ENCODE measurements at regions not wholly inside any gene's neighbourhood (a gene's known extent, or its start where the extent isn't known, plus 50 kb on each side); places are given as distances from the start of the nearest gene placed in this dataset.

DNA sequence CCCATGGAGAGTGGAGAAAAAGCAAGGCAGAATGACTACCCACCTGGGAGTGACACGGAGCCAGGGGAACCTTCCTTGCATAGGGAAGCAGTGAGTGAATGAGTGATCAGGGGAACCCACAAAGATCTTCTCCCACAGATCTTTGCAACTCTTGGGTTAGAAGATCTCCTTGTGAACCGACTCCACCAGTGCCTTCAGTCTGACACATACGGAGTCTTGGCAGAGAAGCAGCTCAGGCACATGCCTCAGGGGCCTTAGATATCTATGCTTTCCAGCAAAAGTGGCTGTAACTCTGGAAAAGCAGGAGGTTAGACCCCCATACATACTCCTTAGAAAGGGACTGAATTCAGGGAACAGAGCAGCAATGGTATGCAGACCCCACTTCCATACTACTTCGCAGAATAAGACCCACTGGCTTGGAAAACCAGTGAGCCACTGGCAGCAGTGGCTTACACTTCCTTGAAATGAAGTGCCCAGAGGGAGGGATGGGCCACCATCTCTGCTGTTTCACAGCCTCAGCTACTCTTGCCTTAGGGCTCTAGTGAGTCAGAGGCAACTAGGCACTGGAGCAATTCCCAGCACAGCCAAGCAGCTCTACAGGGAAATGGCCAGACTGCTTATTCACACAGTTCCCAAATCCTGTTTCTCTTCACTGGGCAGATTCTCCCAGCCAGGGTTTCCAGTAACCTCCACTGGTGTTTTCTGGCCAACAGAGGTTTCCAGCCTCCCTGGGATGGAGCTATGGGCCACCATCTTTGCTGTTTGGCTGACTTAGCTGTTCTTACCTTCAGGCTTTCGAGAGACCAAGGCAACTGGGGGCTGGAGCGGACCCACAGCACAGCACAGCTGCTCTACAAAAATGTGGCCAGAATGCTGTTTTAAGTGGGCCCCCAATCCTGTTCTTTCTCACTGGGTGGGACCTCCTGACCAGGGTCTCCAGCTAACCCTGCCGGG lies 82.8 kb upstream of the TCEAL2 start:
- DNase-seq (ENCODE audit: insufficient read length, low spot score, missing footprints), result peak; percentile 26
- no peak overlapping the region for H2AFZ ChIP-seq (ENCODE audit: low read length)
- H3K4me3 ChIP-seq (ENCODE audit: insufficient read depth, low read length), result no peak overlapping the region
- no peaks in the 10 kb centered on the region for H4K20me1 ChIP-seq (ENCODE audit: insufficient read depth, low read length)
- H3K27ac ChIP-seq (ENCODE audit: low read depth, low read length), result no peak overlapping the region
- no peaks in the 10 kb centered on the region for H3K4me1 ChIP-seq (ENCODE audit: insufficient read depth, low read length)
- H3K27me3 ChIP-seq (ENCODE audit: insufficient read depth, low read length), result no peaks in the 10 kb centered on the region
- H3K9me3 ChIP-seq (ENCODE audit: low read depth, low read length), result no peaks in the 10 kb centered on the region
- H3K79me2 ChIP-seq (ENCODE audit: insufficient read depth, low read length), result no peaks in the 10 kb centered on the region
- H3K4me2 ChIP-seq (ENCODE audit: insufficient read depth, low read length), result no peak overlapping the region
- TF ChIP-seq, protein P1, sequence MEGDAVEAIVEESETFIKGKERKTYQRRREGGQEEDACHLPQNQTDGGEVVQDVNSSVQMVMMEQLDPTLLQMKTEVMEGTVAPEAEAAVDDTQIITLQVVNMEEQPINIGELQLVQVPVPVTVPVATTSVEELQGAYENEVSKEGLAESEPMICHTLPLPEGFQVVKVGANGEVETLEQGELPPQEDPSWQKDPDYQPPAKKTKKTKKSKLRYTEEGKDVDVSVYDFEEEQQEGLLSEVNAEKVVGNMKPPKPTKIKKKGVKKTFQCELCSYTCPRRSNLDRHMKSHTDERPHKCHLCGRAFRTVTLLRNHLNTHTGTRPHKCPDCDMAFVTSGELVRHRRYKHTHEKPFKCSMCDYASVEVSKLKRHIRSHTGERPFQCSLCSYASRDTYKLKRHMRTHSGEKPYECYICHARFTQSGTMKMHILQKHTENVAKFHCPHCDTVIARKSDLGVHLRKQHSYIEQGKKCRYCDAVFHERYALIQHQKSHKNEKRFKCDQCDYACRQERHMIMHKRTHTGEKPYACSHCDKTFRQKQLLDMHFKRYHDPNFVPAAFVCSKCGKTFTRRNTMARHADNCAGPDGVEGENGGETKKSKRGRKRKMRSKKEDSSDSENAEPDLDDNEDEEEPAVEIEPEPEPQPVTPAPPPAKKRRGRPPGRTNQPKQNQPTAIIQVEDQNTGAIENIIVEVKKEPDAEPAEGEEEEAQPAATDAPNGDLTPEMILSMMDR (IDR thresholded peaks at IDR 0.05; ENCODE audit: extremely low read depth, low read depth, low read length), result no peak
- no peaks in the 10 kb centered on the region for H3K36me3 ChIP-seq (ENCODE audit: insufficient read depth, low read length)

DNA sequence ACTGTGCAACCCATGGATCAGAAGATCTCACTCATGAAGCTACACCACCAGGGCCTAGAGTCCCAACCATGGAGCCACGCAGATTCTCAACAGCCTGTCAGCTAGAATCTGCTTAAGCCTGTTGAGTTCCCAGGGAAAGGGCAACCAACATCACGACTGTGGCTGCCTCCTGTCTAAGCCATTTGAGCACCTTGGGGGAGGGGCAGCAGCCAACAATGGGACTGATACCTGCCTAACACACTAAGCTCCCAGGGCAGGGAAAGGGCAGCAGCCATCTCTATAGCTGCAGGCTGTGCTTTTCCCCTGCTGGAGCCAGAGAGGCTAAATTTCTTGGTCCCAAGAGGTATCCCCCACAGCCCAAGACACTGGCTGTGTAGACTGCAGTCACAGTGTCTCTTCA lies 96.5 kb upstream of the TCEAL2 start:
- no peaks in the 10 kb centered on the region for H3K9me3 ChIP-seq (ENCODE audit: low read depth, low read length)
- H3K4me1 ChIP-seq (ENCODE audit: insufficient read depth, low read length), result no peaks in the 10 kb centered on the region
- no peak overlapping the region for H3K4me2 ChIP-seq (ENCODE audit: insufficient read depth, low read length)
- TF ChIP-seq, protein P1 (IDR thresholded peaks at IDR 0.05; ENCODE audit: extremely low read depth, low read depth, low read length), result no peak
- no peak overlapping the region for H3K4me3 ChIP-seq (ENCODE audit: insufficient read depth, low read length)
- H3K27ac ChIP-seq (ENCODE audit: low read depth, low read length), result no peak overlapping the region
- no peak for DNase-seq (ENCODE audit: insufficient read length, low spot score, missing footprints)
- H3K79me2 ChIP-seq (ENCODE audit: insufficient read depth, low read length), result no peaks in the 10 kb centered on the region
- no peak overlapping the region for H2AFZ ChIP-seq (ENCODE audit: low read length)
- H4K20me1 ChIP-seq (ENCODE audit: insufficient read depth, low read length), result no peaks in the 10 kb centered on the region
- no peaks in the 10 kb centered on the region for H3K36me3 ChIP-seq (ENCODE audit: insufficient read depth, low read length)
- H3K27me3 ChIP-seq (ENCODE audit: insufficient read depth, low read length), result no peaks in the 10 kb centered on the region

DNA sequence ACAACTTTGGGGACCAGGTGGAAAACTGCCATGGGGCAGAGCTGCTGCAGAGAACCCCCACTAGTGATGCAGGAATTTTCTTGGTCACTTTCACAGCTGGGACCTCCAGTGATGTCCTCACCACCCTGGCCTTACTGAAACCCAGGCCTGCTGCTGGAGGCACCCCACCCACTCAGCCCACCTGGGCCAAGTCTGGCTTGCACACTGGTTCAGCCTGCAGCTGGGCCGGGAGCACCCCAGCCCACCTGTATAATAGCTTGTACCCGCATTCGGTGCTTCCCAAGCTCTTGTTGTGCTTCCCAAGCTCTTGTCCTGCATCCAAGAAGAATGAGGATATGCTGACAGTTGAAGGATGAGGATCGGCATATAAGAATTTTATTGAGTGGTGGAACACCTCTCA lies 86.4 kb upstream of the ZMAT1 start:
- Histone ChIP-seq H3K4me3 (ENCODE audit: insufficient read depth, low read length) (no peak overlapping the region), H3K36me3 (ENCODE audit: insufficient read depth, low read length) (no peaks in the 10 kb centered on the region), H3K79me2 (ENCODE audit: insufficient read depth, low read length) (no peaks in the 10 kb centered on the region), H3K4me1 (ENCODE audit: insufficient read depth, low read length) (no peaks in the 10 kb centered on the region), H3K27me3 (ENCODE audit: insufficient read depth, low read length) (peaks cover 3% of the 10 kb centered on the region), H3K9me3 (ENCODE audit: low read depth, low read length) (no peaks in the 10 kb centered on the region), H3K27ac (ENCODE audit: low read depth, low read length) (no peak overlapping the region), H2AFZ (ENCODE audit: low read length) (no peak overlapping the region), H3K4me2 (ENCODE audit: insufficient read depth, low read length) (no peak overlapping the region), H4K20me1 (ENCODE audit: insufficient read depth, low read length) (no peaks in the 10 kb centered on the region)
- TF ChIP-seq, protein P1 (IDR thresholded peaks at IDR 0.05; ENCODE audit: extremely low read depth, low read depth, low read length), result no peak
- no peak for DNase-seq (ENCODE audit: insufficient read length, low spot score, missing footprints)

DNA sequence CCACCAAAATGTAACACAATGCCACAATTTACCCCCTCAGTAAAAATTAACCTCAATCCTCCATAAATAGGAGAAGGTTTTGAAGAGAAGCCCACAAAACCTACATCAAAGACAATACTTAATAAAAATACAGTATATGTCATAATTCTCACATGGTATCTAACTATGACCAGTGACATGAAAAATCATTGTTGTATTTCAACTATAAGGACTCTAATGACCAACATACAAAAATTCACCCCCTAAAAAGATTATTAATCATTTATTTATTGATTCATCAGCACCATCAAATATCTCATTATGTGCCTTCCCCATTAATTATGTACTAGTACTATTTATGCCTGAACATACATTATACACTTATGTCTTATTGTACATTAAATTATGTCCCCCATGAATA lies 77.1 kb upstream of the ZMAT1 start:
- no peaks in the 10 kb centered on the region for H3K36me3 ChIP-seq (ENCODE audit: insufficient read depth, low read length)

More for the DNA sequence above, 77.1 kb upstream of the ZMAT1 start:
- H3K27me3 ChIP-seq (ENCODE audit: insufficient read depth, low read length), result no peaks in the 10 kb centered on the region
- TF ChIP-seq, protein P1 (IDR thresholded peaks at IDR 0.05; ENCODE audit: extremely low read depth, low read depth, low read length), result no peak
- H3K79me2 ChIP-seq (ENCODE audit: insufficient read depth, low read length), result no peaks in the 10 kb centered on the region
- H3K4me2 ChIP-seq (ENCODE audit: insufficient read depth, low read length), result no peak overlapping the region
- DNase-seq (ENCODE audit: insufficient read length, low spot score, missing footprints), result no peak
- no peak overlapping the region for H3K4me3 ChIP-seq (ENCODE audit: insufficient read depth, low read length)
- no peak overlapping the region for H2AFZ ChIP-seq (ENCODE audit: low read length)
- H3K9me3 ChIP-seq (ENCODE audit: low read depth, low read length), result no peaks in the 10 kb centered on the region
- H4K20me1 ChIP-seq (ENCODE audit: insufficient read depth, low read length), result no peaks in the 10 kb centered on the region
- no peak overlapping the region for H3K27ac ChIP-seq (ENCODE audit: low read depth, low read length)
- no peaks in the 10 kb centered on the region for H3K4me1 ChIP-seq (ENCODE audit: insufficient read depth, low read length)
